Stimulated activated naive CD8-positive, alpha-beta T cell treated with anti-CD3 and anti-CD28 coated beads, Interleukin-15, amount 100 ng/mL, for 72 hours (primary cell): ENCODE measurements at regions not wholly inside any gene's neighbourhood (a gene's known extent, or its start where the extent isn't known, plus 50 kb on each side); places are given as distances from the start of the nearest gene placed in this dataset.
A peak's percentile ranks its signal among the peaks of the same experiment; 100 is the strongest.
"Not testable (repeated sequence)": the region's sequence is repeated elsewhere in the genome, so short reads cannot be mapped to it uniquely, and the experiment has no call there.

Experiments
- ATAC-seq: fragments of 150-1000 bp; cut with Tn5 transposase; 2 replicates; pipeline ENCODE4 v1.10.0; 2021; ENCODE audit warnings: mild to moderate bottlenecking, moderate library complexity
- DNase-seq, 2 donors: peaks; one replicate each; pipeline ENCODE4 v3.0.0; 2021 to 2022
- H3K27ac Mint-ChIP-seq, 2 donors: one replicate each; pipeline ENCODE4 v1.8.0; 2022; ENCODE audit warnings: mild to moderate bottlenecking in 2 of 2, mixed read lengths in 2 of 2, moderate library complexity in 2 of 2
- H3K27me3 Mint-ChIP-seq: one replicate; pipeline ENCODE4 v1.8.0; 2022; ENCODE audit warnings: mixed read lengths
- H3K4me1 Mint-ChIP-seq: one replicate; pipeline ENCODE4 v1.8.0; 2022; ENCODE audit warnings: mild to moderate bottlenecking, mixed read lengths
- H3K4me3 Mint-ChIP-seq, 2 donors: one replicate each; pipeline ENCODE4 v1.8.0; 2022; ENCODE audit warnings: mild to moderate bottlenecking in 2 of 2, mixed read lengths in 2 of 2, moderate library complexity in 1 of 2
- H3K9me3 Mint-ChIP-seq, 2 donors: one replicate each; pipeline ENCODE4 v1.8.0; 2022; ENCODE audit warnings: mixed read lengths in 2 of 2

DNA sequence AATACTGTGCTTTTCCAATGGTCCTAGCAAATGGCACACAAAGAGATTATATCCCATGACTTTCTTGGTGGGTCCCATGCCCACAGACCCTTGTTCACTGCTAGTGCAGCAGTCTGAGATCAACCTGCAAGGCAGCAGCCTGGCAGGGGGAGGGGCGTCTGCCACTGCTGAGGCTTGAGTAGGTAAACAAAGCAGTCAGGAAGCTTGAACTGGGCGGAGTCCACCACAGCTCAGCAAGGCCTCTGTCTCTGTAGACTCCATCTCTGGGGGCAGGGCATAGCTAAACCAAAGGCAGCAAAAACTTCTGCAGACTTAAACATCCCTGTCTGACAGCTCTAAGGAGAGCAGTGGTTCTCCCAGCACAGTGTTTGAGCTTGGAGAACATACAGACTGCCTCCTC, 82.9 kb downstream of the ZNF737 start:
- H3K4me1 Mint-ChIP-seq = no peaks in the 10 kb centered on the region
- no peak overlapping the region for H3K4me3 Mint-ChIP-seq
- H3K27me3 Mint-ChIP-seq = no peaks in the 10 kb centered on the region
- no peak overlapping the region for H3K27ac Mint-ChIP-seq
- peaks cover 26 to 40% of the 10 kb centered on the region in 2 donors for H3K9me3 Mint-ChIP-seq
- ATAC-seq (no peak), DNase-seq (no peak)

DNA sequence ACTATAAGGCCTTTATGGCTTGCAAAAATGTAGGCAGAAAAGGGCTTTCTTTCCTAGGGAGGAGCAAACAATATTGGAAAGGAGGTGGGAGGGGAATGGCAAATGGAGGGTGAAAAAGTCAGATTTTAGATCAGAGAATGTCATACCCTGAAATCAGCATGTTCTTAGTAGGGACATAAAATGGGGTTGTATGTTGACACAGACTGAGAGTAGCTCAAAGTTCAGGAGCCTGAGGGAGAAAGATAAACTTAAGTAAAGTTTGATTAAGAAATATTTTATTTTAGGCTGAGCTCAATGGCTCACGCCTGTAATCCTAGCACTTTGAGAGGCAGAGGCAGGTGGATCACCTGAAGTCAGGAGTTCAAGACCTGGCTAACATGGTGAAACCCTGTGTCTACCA, 83.8 kb downstream of the ZNF737 start:
- no peak for DNase-seq
- no peak overlapping the region for H3K4me3 Mint-ChIP-seq
- H3K4me1 Mint-ChIP-seq = no peaks in the 10 kb centered on the region
- H3K27ac Mint-ChIP-seq = no peak overlapping the region
- peaks cover 33 to 50% of the 10 kb centered on the region in 2 donors for H3K9me3 Mint-ChIP-seq
- no peak for ATAC-seq
- no peaks in the 10 kb centered on the region for H3K27me3 Mint-ChIP-seq

DNA sequence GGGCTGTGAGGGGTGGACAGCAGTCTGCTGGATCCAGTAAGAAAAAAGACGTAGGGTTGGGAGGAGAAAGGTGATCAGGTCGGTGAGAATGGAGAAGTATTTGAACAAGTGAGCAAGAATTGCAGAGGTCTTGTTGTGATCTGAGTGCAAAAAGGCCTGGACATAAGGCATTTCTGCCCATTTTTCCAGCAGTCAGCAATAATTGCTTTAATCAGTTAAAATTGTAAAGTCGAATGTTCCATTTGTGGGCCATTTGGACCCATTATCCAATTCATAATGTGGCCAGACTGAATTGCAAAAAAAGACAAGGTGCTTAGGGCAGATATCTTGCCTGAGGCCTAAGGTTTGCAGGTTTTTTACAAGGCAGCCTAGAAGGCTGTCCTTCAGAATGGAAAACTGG, 86.1 kb downstream of the ZNF737 start:
- no peaks in the 10 kb centered on the region for H3K27me3 Mint-ChIP-seq
- no peak for ATAC-seq
- no peak overlapping the region for H3K27ac Mint-ChIP-seq
- H3K9me3 Mint-ChIP-seq = peaks cover 43 to 58% of the 10 kb centered on the region in 2 donors
- no peak for DNase-seq
- H3K4me3 Mint-ChIP-seq = no peak overlapping the region
- H3K4me1 Mint-ChIP-seq = no peaks in the 10 kb centered on the region

DNA sequence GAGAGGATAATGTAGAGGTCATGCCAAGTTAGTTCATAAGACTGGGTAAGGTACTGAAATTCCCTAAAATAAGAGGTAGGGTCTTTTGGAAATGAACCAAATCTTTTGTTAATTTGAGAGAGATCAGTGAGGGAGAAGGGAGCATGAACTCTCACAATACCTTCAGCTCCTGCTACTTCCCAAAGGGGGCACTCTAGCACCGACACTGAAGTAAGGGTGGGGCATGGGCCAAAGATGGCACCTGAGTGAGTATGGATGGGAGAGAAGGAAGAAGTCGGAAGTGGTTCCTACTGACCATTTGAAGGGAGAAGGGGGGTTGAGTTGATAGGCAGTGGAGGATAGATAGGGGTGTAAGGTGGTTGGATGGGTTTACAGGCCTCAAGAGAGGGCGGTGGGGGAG, 86.6 kb downstream of the ZNF737 start:
- no peak for ATAC-seq
- Mint-ChIP-seq H3K4me3 (no peak overlapping the region), H3K27ac (peak overlapping the region in 1 of 2 donors; percentile 39), H3K9me3 (peaks cover 41 to 54% of the 10 kb centered on the region in 2 donors), H3K27me3 (no peaks in the 10 kb centered on the region), H3K4me1 (no peaks in the 10 kb centered on the region)
- DNase-seq = no peak

DNA sequence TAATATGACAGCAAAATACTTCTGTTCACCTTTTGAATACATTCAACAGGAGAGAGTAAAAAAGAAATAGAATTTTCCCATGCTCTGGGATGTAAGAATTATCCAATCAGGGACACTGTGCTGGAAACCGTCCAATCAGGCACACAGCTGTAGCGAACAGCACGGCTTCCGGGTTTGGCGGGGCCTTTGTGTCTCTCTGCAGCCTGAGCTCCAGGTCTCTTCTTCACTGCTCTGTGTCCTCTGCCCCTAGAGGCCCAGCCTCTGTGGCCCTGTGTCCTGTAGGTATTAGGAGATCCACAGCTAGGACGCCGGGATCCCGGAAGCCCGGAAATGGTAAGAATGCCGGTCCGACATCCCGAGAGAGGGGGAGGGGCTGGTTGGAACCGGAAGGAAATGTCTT, 92.7 kb downstream of the ZNF737 start:
- H3K27ac Mint-ChIP-seq = no peak overlapping the region
- peaks cover 28 to 38% of the 10 kb centered on the region in 2 donors for H3K9me3 Mint-ChIP-seq
- H3K4me3 Mint-ChIP-seq = no peak overlapping the region
- ATAC-seq (no peak), DNase-seq (no peak)
- no peaks in the 10 kb centered on the region for H3K4me1 Mint-ChIP-seq
- no peaks in the 10 kb centered on the region for H3K27me3 Mint-ChIP-seq

DNA sequence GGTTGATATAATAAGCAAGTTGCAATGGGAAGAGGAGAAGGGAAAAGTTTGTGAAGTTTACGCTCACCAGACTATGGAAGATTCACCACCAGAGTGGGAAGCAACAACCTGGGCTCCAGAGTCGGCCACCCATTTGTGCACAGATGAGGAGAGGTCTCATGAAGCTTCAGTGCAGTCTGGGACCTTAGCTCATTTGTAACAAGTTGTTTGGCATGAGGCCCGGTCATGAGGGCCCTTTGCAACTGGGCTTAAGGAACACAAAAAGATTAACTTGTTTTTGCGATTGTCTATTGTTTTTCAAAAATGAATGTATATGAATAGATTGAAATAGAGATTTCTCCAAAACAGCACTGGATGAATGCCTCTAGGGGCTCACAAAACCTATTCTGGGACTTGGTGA, 94.2 kb downstream of the ZNF737 start:
- H3K4me1 Mint-ChIP-seq = no peaks in the 10 kb centered on the region
- DNase-seq = no peak
- H3K4me3 Mint-ChIP-seq = no peak overlapping the region
- no peak overlapping the region for H3K27ac Mint-ChIP-seq
- no peaks in the 10 kb centered on the region for H3K27me3 Mint-ChIP-seq
- no peak for ATAC-seq
- peaks cover 16 to 24% of the 10 kb centered on the region in 2 donors for H3K9me3 Mint-ChIP-seq

DNA sequence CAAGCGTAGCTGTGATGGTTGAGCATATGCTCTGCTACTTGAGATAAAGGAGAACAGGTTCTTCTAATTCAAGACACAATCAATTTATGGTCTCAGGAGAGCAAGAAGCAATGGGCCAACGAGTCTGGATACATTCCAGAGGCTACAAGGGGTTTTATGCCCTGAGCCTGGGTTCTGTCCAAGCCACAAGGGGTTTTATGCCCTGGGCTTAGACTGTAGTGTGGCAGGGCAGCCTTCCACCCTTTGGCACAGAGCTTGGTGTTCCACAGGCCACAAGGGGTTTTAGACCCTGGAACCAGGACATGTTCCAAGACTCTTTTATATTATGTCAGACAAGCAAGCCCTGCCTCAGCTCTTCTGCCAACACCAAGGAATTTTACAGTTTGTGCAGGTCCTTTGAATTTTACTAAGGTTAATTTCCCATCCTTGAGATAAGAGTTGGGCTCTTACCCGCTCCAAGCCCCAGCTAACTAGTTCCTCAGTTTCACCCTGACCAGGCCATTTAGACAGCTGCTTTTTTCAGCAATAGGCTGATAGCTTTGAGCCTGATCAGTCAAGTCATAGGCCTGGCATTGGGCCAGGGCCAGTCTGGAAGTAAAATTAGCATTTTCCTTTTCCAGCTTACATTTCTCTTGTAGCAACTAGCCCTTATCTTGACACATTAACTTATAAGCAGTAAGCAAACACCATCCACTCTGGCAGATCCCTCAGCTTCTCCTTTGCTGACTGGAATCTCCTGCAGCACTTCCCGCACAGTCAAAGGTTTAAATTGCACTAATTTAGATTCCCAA, 95.0 kb downstream of the ZNF737 start:
- no peak for DNase-seq
- H3K27ac Mint-ChIP-seq = no peak overlapping the region
- H3K27me3 Mint-ChIP-seq = no peaks in the 10 kb centered on the region
- no peak overlapping the region for H3K4me3 Mint-ChIP-seq
- peaks cover 7 to 15% of the 10 kb centered on the region in 2 donors for H3K9me3 Mint-ChIP-seq
- no peak for ATAC-seq
- no peaks in the 10 kb centered on the region for H3K4me1 Mint-ChIP-seq

DNA sequence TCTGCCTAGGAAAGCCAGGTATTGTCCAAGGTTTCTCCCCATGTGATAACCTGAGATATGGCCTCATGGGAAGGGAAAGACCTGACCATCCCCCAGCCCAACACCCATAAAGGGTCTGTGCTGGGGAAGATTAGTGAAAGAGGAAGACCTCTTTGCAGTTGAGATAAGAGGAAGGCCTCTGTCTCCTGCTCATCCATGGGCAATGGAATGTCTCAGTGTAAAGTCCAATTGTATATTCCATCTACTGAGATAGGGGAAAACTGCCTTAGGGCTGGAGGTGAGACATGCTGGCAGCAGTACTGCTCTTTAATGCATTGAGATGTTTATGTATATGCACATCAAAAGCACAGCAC, 99.0 kb downstream of the ZNF737 start:
- not testable (repeated sequence) for H3K9me3 Mint-ChIP-seq, H3K4me1 Mint-ChIP-seq, ATAC-seq, H3K27me3 Mint-ChIP-seq, H3K27ac Mint-ChIP-seq, H3K4me3 Mint-ChIP-seq, DNase-seq

DNA sequence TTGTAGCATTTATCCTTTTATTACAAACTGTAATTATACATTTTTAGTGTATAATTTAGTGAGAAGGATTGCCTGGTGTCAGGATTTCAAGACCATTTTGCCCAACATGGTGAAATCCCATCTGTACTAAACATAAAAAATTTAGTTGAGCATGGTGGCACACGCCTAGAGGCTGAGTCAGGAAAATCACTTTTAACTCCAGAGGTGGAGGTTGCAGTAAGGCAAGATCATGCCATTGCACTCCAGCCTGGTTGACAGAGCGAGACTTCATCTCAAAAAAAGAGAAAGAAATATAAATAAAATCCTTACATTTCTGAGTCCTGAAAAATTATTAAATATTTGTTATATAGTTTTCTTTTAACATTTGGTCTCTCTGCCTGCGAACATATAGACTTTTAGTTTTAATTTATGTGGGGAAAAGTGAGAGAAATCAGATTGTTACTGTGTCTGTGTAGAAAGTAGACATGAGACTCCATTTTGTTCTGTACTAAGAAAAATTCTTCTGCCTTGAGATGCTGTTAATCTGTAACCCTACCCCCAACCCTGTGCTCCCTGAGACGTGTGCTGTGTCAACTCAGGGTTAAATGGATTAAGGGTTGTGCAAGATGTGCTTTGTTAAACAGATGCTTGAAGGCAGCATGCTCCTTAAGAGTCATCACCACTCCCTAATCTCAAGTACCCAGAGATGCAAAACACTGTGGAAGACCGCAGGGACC, 99.5 kb downstream of the ZNF737 start:
- not testable (repeated sequence) for H3K27me3 Mint-ChIP-seq, H3K4me1 Mint-ChIP-seq, ATAC-seq, H3K27ac Mint-ChIP-seq, H3K4me3 Mint-ChIP-seq, H3K9me3 Mint-ChIP-seq, DNase-seq

DNA sequence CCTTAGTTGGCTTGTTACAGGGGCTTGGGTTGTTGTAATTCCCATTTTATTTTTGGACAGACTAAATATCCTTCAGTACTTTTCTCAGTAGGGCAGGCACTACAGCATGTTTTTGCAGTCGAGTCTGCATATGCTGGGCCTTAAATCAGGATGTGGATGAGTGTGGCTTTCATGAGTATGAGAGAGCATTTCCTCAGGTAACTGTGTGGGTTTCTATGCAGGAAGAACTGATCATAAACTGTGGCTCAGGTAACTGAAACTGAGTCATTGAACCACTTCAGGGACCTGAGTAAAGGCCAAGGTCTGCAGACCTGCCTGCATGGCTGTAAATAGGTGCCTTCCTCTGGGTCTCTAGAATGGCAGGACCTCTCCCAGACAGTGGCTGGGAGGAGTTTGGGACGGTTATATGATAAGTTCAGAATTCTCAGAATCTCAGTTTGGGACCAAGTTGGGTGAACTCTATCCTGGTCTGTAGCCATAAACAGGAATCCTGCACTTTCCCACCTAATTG, 112.1 kb downstream of the ZNF737 start:
- no peak for DNase-seq
- no peaks in the 10 kb centered on the region for H3K9me3 Mint-ChIP-seq
- no peak for ATAC-seq
- H3K4me1 Mint-ChIP-seq = peaks cover 7% of the 10 kb centered on the region
- H3K27ac Mint-ChIP-seq = no peak overlapping the region
- H3K4me3 Mint-ChIP-seq = no peak overlapping the region
- H3K27me3 Mint-ChIP-seq = no peaks in the 10 kb centered on the region

DNA sequence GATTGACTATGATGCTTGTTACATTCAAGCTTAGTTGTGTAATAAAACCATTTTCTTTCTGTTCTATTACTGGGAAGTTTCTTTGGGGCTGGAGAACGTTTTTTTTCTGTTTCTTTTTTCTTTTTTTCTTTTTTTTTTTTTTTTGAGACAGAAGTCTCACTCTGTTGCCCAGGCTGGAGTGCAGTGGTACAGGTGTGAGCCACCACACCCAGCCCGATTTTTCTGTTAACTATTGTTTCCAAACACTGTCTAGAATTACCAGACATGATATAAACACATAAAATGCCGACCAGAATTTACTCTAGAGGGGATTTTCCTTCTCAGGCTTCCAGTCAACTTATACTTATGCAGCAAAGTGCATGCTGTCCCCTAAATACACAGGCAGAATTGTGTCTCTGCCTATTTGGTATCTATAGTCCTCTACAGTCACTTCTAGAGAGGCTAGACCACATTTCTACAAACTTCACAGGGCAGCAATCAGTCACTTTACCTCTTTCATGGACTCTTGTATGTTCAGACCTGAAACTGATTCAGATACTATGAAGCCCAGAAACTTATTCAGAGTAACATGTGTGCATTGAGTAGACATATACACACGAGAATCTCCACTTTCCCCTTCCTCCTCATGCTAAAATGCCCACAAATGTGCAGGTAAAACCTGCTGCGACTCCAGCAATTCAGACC, 121.2 kb downstream of the ZNF737 start:
- DNase-seq (no peak), ATAC-seq (no peak)
- H3K27ac Mint-ChIP-seq = no peak overlapping the region
- H3K27me3 Mint-ChIP-seq = no peaks in the 10 kb centered on the region
- H3K4me3 Mint-ChIP-seq = no peak overlapping the region
- H3K4me1 Mint-ChIP-seq = no peaks in the 10 kb centered on the region
- no peaks in the 10 kb centered on the region for H3K9me3 Mint-ChIP-seq

DNA sequence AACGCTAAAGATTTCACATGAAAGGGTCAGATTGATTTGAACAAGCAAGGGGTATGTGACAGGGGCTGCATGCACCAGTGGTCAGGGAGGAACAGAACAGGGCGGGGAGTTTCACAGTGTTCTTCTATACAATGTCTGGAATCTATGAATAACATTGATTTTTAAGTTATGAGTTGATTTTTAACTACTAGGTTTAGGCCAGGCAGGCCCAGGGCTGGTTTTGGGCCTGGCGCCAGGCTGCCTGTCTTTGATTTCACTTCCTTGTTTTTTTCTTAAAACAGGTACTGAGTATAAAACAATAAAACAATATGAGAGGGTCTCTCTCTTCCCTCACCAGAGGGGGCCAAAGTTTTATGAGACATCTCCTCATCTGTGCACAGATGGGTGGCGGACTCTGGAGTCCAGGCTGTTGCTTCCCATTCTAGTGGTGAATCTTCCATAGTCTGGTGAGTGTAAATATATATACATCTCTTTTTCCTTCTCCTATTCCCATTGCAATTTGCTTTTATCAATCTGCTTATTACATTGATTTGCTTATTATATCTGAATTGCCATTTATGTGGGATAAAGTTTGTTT, 133.2 kb downstream of the ZNF737 start:
- not testable (repeated sequence) for H3K27me3 Mint-ChIP-seq, H3K4me1 Mint-ChIP-seq, ATAC-seq, H3K9me3 Mint-ChIP-seq, H3K4me3 Mint-ChIP-seq, DNase-seq
- H3K27ac Mint-ChIP-seq = peak overlapping the region in 1 of 2 donors; percentile 68

DNA sequence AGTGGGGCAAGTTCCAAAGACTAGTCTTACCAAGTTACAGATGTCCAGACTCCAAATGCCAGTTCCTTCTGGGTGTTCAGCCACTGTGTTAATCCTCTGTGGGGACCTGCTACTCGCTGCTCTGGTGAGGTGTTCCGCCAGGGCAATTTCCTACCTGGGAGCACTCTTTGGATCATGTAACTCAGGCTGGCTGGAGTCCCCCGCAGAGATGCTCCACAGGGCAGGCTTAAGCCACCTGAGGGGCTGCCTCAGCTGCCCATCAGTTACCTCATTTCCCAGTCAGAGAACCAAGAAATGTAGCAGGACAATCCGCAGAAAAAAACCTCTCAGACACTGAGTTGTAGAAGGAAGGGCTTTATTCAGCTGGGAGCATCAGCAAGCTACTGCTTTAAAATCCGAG, 133.8 kb downstream of the ZNF737 start:
- no peak for ATAC-seq
- Mint-ChIP-seq H3K27me3 (no peaks in the 10 kb centered on the region), H3K4me1 (no peaks in the 10 kb centered on the region), H3K27ac (no peak overlapping the region), H3K9me3 (no peaks in the 10 kb centered on the region), H3K4me3 (no peak overlapping the region)
- no peak for DNase-seq

DNA sequence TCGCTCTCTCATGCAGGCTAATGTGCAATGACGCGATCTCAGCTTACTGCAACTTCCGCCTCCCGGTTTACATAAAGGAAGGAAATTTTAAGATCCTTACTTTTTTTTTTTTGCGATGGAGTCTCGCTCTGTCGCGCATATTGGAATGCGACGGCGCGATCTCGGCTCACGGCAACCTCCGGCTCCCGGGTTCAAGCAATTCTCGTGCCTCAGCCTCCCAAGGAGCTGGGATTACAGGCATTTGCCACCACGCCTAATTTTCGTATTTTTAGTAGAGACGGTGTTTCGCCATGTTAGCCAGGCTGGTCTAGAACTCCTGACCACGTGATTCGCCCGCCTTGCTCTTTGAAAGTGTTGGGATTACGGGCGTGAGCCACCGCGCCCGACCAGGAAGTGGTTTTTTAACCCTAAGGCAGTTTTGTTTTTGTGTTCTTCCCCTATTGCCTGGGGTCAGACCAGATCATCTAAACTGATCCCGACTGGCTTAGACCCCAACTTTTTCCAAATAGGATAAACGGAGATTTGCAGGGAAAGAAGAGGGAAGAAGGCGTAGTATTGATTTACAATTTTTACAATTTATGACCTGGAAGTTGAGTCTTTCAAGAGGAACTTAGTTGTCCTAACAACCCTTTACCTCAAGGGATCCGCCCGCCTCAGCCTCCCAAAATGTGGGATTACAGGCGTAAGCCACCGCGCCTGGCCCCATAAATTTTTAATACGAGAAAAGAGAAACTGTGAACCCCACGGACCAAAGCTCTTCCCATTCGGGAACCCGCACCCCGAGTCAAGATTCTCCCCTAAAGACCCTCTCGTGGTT, 142.0 kb downstream of the ZNF737 start:
- H3K27me3 Mint-ChIP-seq = no peaks in the 10 kb centered on the region
- no peaks in the 10 kb centered on the region for H3K9me3 Mint-ChIP-seq
- peak overlapping the region; percentile 93 to 99 for H3K27ac Mint-ChIP-seq
- H3K4me1 Mint-ChIP-seq = no peaks in the 10 kb centered on the region
- ATAC-seq (no peak), DNase-seq (peak in 1 of 2 donors; percentile 23)
- peak overlapping the region; percentile 99 for H3K4me3 Mint-ChIP-seq
